22Rv1 (cell line): ENCODE measurements at regions not wholly inside any gene's neighbourhood (a gene's known extent, or its start where the extent isn't known, plus 50 kb on each side); places are given as distances from the start of the nearest gene placed in this dataset.

Source experiments
- ZFX ChIP-seq: fragments of 450-650 bp; IDR thresholded peaks from 2 replicates; pipeline ENCODE4 v1.6.1; 2017; ENCODE audit warnings: antibody characterized with exemption, borderline replicate concordance
- TF ChIP-seq, protein P1 (sequence below): fragments of 450-650 bp; IDR thresholded peaks from 2 replicates; pipeline ENCODE4 v1.5.1; 2017; ENCODE audit warnings: mild to moderate bottlenecking

DNA sequence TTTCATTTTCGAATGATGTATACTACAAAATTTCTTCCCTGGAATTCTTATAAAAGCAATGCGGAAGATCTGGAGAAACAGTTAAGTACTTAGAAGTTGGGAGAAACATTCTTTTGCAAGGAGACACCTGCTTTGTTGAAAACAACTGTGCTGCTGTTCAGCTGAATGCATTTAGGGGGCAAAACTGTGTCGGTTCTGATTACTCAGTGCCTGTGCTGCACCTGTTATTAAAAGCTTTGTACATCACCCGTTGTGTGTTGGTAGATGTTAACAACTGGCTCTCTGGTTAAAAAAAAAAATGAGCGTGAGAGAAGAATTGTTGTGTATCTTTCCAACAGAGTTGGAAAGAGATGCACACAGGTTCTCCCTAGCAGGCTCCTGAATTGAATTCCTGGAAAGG lies 184.1 kb upstream of the HHIP start:
- TF ChIP-seq, protein P1, sequence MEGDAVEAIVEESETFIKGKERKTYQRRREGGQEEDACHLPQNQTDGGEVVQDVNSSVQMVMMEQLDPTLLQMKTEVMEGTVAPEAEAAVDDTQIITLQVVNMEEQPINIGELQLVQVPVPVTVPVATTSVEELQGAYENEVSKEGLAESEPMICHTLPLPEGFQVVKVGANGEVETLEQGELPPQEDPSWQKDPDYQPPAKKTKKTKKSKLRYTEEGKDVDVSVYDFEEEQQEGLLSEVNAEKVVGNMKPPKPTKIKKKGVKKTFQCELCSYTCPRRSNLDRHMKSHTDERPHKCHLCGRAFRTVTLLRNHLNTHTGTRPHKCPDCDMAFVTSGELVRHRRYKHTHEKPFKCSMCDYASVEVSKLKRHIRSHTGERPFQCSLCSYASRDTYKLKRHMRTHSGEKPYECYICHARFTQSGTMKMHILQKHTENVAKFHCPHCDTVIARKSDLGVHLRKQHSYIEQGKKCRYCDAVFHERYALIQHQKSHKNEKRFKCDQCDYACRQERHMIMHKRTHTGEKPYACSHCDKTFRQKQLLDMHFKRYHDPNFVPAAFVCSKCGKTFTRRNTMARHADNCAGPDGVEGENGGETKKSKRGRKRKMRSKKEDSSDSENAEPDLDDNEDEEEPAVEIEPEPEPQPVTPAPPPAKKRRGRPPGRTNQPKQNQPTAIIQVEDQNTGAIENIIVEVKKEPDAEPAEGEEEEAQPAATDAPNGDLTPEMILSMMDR: no peak
- no peak for TF ChIP-seq ZFX
